GM18870 (cell line): ENCODE measurements at regions not wholly inside any gene's neighbourhood (a gene's known extent, or its start where the extent isn't known, plus 50 kb on each side); places are given as distances from the start of the nearest gene placed in this dataset.

ENCODE experiments used
- ATAC-seq: cut with Tn5 transposase; IDR thresholded peaks from one replicate; pipeline ENCODE4 v1.9.1; 2021; ENCODE audit warnings: moderate library complexity; ENCODE audit not compliant: unreplicated experiment

GRCh38 chr2:207286106-207286505 is 120.4 kb upstream of the KLF7 start:
- peak; percentile 27 for ATAC-seq

GRCh38 chr2:207288628-207289027 is 122.9 kb upstream of the KLF7 start:
- ATAC-seq, result peak; percentile 57

DNA sequence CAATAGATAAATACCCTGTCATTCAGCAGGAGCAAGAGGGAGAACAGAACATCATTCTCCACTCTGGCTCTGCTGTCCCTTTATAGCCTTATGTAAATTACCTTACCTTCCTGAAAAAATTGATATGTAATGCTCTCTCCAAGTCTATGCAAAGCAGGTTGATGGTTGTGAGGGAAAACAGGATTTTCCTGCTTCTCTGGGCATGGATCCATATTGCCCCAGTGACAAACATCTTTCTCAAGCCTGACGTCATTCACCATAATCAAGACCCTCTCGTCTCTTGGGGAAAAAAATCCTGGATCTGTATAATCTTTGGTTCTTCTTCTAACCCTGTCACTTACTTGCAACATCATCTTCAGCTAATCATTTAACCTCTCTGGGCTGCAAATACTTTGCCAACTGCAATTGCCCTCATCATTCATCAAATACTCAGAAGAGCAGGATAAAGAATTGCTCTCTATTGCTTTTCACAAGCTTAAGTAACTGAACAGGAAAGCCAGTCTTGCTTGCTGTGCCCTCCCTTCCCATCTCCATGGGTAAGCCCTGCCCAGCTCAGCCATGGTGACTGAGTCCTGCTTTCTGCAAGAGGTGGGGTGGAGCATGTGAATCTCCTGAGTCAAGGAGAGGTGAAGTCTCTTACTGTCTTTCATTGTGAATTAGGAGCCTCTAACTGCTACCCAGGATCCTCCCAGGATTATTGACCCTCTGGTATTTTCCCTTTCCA is 123.7 kb upstream of the KLF7 start:
- ATAC-seq, result no peak

GRCh38 chr2:207290833-207291624 is 125.3 kb upstream of the KLF7 start:
- no peak for ATAC-seq

- peak; percentile 54 for ATAC-seq
These were observed 126.0 kb upstream of the KLF7 start for GRCh38 chr2:207291625-207292252.

- no peak for ATAC-seq
These were observed 130.7 kb upstream of the KLF7 start for GRCh38 chr2:207296265-207296948.

GRCh38 chr2:207300817-207301216 is 135.1 kb upstream of the KLF7 start:
- ATAC-seq, result no peak

GRCh38 chr2:207304761-207305160 is 139.0 kb upstream of the KLF7 start:
- ATAC-seq, result no peak

- no peak for ATAC-seq
These were observed 142.9 kb upstream of the KLF7 start for GRCh38 chr2:207308519-207309224.

- ATAC-seq, result peak; percentile 84
These were observed 145.7 kb upstream of the KLF7 start for GRCh38 chr2:207311316-207312005.

GRCh38 chr2:207312006-207312356 is 146.2 kb upstream of the KLF7 start:
- ATAC-seq, result no peak

- ATAC-seq, result no peak
These were observed 148.2 kb upstream of the KLF7 start for GRCh38 chr2:207313947-207314346.

DNA sequence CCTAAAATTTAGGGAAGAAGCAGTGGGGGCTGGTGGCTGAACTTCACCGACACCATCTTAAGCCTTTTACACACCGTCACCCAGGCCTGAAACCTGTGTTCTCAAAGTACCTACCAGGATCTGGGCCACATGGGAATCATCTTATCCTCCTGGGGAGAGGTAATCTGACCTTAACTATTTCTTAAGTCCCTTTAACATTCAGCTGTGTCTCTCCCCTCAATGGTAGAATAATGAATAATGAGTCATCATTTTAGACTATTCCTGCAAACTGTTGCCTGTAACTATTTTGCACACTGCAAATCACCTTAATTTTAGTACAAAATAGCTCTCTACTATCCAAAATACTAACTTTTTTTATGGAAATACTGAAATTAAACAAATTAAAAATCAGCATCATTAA is 149.4 kb upstream of the KLF7 start:
- no peak for ATAC-seq

GRCh38 chr2:207316484-207316883 is 150.7 kb upstream of the KLF7 start:
- ATAC-seq, result no peak

DNA sequence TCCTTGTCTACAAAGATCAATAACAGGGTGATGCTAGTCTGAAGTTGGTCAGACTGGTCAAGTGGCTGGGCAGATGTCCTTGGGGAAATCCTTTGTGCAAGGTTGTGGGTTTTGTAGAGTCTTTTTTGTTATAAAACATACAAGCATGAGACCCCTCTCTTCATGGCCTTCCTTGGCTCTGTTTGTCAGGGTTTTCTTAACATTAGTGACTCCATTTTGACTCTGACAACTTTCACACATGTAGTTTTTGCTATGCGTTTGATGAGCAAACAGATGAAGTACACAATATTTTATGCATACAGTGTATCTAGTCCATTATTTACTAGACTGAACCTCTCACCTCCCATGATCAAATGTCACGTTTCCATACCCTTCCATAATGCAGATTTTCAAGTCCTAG is 151.2 kb upstream of the KLF7 start:
- ATAC-seq, result no peak

DNA sequence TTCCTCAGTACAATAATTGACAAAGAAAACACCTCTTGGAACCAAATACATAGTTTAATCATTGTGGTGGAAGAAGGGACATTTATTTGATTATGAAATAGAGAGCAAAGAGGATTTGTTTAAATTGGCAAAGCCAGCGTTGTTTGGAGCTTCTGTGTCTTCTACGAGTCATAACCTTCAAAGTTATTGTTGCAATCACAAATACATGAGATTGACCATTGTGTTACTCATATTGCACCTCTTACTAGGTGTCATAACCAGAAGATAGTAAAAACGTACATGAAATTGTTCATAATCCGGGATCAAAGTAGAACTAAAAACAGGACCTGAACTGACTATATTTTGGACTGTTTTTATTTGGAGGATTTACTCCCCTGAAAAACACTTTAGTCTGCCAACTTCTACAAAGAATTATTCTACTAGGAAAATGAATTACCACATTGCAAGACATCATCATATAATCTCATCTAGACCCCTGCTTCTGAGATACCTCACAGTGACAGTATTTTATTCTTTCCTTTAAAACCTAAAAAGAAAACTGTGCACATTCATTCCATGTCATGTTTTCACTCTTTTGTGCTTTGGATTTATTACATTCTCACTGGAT is 151.7 kb upstream of the KLF7 start:
- ATAC-seq, result no peak

GRCh38 chr2:207318181-207318628 is 152.5 kb upstream of the KLF7 start:
- ATAC-seq, result no peak

GRCh38 chr2:207319316-207319715 is 153.6 kb upstream of the KLF7 start:
- ATAC-seq, result no peak

GRCh38 chr2:207320381-207321159 is 154.8 kb upstream of the KLF7 start:
- no peak for ATAC-seq
